Fibroblast of the conjunctiva (primary cell): ENCODE measurements at regions not wholly inside any gene's neighbourhood (a gene's known extent, or its start where the extent isn't known, plus 50 kb on each side); places are given as distances from the start of the nearest gene placed in this dataset.
"Not testable (repeated sequence)": the region's sequence is repeated elsewhere in the genome, so short reads cannot be mapped to it uniquely, and the experiment has no call there.

Experiments
- DNase-seq: peaks from one replicate; pipeline ENCODE4 v3.0.0-alpha.2; 2010; ENCODE audit warnings: low read depth

- no peak for DNase-seq
These were observed 170.9 kb upstream of the MAGI2 start for GRCh38 chr7:79624336-79624735.

DNA sequence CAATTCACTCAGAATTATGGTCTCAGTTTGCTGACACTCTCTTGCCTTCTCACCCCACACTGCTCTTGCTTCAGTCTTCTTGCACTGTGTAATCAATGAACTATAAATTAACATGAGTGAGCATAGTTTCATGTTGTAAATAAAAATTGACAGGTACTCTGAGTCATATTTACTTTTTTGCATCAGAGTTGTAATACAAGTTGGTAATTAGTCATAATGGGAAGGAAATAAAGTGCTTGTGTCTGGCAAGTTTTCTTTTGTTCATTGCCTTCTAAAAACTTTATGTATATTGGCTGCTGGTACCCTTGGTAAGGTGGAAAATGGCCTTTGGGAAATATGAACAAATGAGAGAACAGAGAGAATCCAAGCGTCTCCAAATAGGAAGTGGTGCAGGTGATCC lies 169.3 kb upstream of the MAGI2 start:
- DNase-seq = no peak

GRCh38 chr7:79620291-79620690 lies 166.8 kb upstream of the MAGI2 start:
- no peak for DNase-seq

- no peak for DNase-seq
These were observed 165.7 kb upstream of the MAGI2 start for GRCh38 chr7:79619216-79619615.

GRCh38 chr7:79615871-79616640 lies 162.6 kb upstream of the MAGI2 start:
- DNase-seq = no peak

DNA sequence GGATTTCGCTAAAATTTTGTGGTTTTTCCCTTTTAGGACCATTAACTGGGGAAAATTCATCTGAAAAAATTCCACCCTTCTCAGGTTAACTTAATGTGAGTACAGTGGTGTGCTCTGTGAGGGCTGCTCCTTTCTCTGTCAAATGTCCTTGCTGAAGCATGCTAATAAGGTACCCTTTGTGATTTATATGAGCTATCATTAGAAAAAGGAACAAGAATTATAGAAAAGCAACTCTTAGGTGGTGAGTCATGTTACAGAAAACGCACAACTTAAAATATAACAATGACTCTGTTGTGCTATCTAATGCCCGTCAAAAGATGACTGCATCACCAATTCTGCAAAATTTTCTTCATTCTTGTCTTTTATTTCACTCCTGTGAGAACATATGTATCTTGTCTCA lies 162.0 kb upstream of the MAGI2 start:
- DNase-seq = no peak

DNA sequence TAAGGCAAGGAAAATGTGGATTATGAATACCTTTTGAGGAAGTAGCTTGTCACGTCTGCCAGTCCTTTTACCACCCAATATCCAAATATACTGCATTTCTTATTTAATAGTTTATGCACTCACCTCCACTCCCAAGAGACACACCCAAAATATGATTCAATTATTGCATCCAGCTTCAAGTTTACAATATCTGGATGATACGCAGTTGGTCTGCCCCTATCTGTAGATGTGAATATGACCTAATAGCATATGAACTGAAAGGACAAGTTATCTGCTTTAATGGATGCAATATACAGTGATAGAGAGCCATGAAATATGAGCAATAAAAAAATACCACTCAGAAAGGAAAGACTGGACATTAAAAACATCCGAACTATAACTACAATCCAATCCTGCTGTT lies 159.4 kb upstream of the MAGI2 start:
- DNase-seq = no peak

DNA sequence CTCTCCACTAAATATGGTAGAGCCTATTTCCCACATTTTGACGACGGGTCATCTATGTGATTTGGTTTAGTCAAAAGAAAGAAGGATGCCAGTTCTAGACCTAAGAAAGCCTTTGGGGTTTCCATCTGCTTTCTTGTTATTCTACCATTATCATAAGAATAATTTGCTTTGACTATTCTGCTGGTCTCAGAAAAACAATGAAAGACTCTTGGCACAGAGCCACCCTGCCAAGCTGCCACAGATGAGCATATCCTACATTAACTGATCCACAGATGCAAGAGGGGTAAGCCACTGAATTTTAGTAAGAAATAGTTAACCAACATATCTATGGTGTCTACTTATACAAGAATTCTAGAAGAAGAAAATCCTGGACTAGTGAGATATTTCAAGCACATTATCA lies 158.6 kb upstream of the MAGI2 start:
- no peak for DNase-seq

DNA sequence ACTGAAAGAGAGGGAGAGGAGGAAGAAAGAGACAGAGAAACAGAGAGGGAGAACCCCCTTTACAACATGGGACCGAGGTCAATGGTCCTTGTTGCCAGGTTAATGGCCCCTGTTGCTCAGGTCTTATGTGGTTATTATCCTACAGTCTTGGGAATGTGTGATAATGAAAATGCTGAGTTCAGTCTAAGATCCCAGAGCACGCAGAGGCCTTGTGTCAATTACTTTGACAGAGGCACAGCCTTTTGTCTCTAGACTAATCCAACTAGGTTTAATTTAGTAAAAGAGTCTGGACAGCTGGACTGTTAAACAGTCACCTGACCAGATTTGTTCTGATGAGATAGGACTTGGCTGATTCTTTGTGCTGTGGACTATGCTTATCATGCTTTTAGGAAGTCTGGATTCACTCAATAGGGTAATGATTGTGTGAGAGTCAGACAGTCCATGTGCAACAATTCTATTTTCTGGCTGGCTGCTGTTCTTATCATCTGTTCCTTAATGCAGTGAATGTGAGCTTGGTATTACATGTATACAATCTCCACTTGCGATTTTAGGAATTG lies 157.4 kb upstream of the MAGI2 start:
- DNase-seq = no peak

DNA sequence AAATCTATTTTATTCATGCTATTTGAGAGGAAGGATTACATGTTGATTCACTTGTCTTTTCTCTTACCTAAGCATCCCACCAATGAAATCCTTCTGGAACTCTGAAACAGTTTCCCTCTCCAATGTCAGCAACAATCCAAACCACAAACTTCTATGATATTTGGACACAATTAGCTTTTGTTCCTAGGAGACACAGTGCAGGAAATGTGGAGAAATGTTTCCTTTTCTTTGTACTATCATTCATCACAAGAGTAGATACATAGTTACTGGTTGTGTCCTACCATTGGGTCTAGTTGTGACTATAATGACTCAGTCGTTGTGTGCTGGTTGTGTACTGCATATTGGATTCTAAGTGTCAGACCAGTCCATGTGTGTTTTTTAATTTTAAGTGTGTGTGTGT lies 156.8 kb upstream of the MAGI2 start:
- DNase-seq = no peak

GRCh38 chr7:79608005-79608404 lies 154.5 kb upstream of the MAGI2 start:
- no peak for DNase-seq

DNA sequence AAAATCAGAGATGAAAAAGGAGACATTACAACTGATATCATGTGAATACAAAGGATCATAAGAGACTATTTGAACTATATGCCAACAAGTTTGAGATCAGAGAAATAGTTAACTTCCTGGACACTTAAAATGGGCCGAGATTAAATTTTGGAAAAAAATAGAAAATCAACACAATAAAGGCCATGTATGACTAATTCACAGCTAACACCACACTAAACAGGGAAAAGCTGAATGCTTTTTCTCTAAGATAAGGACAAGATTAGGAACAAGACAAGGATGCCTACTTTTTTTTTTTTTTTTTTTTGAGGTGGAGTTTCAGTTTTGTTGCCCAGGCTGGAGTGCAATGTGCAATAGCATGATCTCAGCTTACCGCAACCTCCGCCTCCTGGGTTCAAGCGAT lies 151.4 kb upstream of the MAGI2 start:
- DNase-seq = no peak

DNA sequence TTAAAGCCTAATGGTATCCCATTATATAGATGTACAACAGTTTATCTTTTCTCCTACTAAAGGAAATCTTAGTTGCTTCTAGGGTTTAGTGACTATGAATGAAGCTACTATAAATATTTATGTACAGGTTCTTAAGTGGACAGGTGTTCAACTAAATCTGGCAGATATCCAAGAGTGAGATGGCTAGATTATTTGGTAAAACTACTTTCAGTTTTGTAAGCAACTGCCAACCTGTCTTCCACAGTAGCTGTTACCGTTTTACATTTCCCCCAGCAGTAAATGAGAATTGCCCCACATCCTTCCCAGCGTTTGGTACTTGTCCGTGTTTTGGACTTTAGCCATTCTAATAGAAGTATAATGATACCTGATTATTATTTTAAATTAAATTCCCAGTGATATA lies 144.9 kb upstream of the MAGI2 start:
- no peak for DNase-seq

DNA sequence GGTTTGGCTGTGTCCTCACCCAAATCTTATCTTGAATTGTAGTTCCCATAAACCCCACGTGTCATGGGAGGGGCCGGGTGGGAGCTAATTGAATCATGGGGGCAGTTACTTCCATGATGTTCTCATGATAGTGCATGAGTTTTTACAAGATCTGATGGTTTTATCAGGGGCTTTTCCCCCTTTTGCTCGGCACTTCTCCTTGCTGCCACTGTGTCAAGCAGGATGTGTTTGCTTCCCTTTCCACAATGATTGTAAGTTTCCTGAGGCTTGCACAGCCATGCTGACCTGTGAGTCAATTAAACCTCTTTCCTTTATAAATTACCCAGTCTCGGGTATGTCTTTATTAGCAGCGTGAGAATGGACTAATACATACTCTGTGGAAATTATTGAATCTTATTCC lies 141.2 kb upstream of the MAGI2 start:
- not testable (repeated sequence) for DNase-seq

DNA sequence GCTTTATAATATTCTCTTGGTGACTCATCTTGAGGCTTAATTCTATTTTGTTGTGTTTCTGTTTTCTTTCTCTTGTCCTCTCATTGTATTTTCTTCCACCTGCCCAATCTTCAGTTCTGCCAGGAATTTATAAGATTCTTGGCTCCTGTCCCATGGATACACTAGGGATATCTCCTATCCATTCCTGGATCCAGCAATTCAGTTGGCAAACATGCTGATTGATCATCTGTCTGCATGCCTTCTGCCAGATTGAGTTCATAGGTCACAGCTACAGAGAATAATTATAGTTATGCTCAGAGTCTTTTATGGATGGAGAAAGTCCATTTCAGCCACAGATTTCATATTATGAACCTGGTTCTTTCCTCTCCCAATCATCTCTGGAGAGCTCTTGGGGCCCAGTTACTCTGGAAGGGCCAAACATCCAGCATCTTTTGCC lies 140.4 kb upstream of the MAGI2 start:
- DNase-seq = no peak

GRCh38 chr7:79590916-79591623 lies 137.6 kb upstream of the MAGI2 start:
- no peak for DNase-seq

GRCh38 chr7:79590391-79590790 lies 136.9 kb upstream of the MAGI2 start:
- no peak for DNase-seq

DNA sequence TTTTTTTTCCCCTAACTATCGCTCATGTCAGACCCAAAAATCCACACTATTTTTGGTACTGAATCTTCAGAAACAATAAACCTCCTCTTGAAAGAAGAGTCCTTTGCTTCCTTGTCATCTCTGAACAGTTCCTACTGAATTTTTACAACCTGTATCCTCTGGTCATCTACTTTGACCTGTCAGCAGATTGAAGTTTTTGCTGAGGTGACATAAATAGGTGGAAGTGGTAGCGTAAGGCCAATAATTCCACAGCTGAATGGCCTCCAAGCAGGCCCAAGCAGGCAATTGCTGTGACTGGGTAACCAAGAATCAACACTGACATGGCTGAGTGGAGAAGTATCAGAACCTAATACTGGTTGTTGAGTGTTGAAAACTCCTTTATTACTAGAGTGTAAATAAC lies 117.4 kb upstream of the MAGI2 start:
- DNase-seq = no peak

DNA sequence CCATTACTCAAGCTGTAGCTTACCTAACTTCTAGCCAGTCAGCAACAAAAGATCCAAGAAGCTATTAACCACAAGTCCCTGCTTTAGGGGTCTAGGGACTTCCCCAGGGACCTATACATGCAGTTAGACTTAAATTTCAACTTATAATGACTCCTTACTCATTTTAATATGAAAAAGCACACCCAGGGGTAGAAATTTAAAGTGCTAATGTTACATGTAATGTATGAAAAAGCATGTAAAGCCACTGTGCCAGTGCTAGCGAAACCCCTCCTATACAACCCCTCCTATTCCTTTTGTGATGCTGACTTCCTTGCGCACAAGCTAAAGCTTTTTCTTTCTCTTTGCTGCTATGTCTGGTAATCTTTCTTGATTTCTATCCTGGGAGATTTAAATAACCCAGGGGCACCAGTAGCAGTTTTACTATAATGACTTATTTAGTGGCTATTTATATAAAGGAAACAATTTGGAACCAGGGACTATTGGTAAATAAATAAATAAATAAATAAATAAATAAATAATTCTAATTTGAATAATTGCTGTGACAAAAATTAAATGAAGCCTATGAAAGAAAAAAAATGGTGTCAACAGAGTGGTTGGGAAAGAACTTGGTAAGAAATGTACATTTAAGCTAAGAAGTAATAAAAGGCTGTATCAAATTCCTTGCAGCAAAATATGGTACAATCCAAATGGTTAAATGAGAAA lies 110.5 kb upstream of the MAGI2 start:
- DNase-seq = no peak

- no peak for DNase-seq
These were observed 102.1 kb upstream of the MAGI2 start for GRCh38 chr7:79555571-79555970.

DNA sequence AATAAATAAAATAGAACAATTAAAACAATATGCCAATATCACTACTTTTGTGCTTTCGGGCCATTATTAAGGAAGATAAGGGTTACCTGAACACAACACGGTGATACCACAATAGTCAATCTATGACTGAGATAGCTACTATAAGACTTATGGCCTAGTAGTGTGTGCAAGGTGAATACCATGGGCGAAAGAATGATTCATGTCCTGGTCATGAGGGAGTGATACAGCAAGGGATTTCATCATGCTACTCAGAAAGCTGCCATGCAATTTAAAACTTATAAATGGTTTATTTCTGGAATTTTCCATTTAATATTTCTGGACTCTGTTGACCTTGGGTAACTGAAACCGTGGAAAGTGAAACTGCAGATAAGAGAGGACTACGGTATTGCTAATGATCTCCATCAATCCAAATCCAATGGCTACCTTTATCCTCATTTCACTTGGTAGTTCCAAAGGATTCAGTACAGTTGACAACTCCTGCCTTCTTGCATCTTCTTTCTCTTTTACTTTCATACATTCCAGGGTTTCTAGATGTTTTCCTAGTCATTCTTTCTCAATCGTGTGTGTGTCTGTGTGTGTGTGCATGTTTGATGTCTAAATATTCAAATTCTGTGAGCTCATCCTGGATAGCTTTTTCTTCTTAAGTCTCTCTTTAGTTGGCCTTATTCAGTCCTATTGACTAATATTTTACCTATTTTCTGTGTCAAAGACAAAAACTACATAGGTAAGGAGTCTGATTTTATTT lies 100.5 kb upstream of the MAGI2 start:
- peak; percentile 55 for DNase-seq

- no peak for DNase-seq
These were observed 99.0 kb upstream of the MAGI2 start for GRCh38 chr7:79552463-79552862.
